MM.1S (cell line): ENCODE measurements at regions not wholly inside any gene's neighbourhood (a gene's known extent, or its start where the extent isn't known, plus 50 kb on each side); places are given as distances from the start of the nearest gene placed in this dataset.
"Not testable (repeated sequence)": the region's sequence is repeated elsewhere in the genome, so short reads cannot be mapped to it uniquely, and the experiment has no call there.

Experiments used
- DNase-seq: peaks from one replicate; pipeline ENCODE4 v3.0.0-alpha.2; 2015
- H2AFZ ChIP-seq: fragments of 300-600 bp; sonication (generic); 2 replicates; pipeline ENCODE4 v1.6.0; 2016; ENCODE audit warnings: antibody characterized with exemption, low read length
- H3F3A ChIP-seq: fragments of 300-600 bp; sonication (generic); 2 replicates; pipeline ENCODE4 v1.6.1; 2016; ENCODE audit warnings: mild to moderate bottlenecking, antibody characterized with exemption, low read length, moderate library complexity, mixed read lengths; ENCODE audit not compliant: insufficient read depth
- H3K27ac ChIP-seq: fragments of 300-600 bp; sonication (generic); 2 replicates; pipeline ENCODE4 v1.5.1; 2016; ENCODE audit warnings: mild to moderate bottlenecking, low read length
- H3K27me3 ChIP-seq: fragments of 300-600 bp; sonication (generic); replicated peaks from 2 replicates; pipeline ENCODE4 v1.6.0; 2016; ENCODE audit warnings: low read length; ENCODE audit not compliant: insufficient read depth
- H3K36me3 ChIP-seq: fragments of 300-600 bp; sonication (generic); replicated peaks from 2 replicates; pipeline ENCODE4 v1.6.1; 2016; ENCODE audit warnings: mild to moderate bottlenecking, low read length, mixed read lengths; ENCODE audit not compliant: insufficient read depth
- H3K4me1 ChIP-seq: fragments of 300-600 bp; sonication (generic); 2 replicates; pipeline ENCODE4 v1.6.1; 2016; ENCODE audit warnings: low read length, mixed read lengths
- H3K4me2 ChIP-seq: fragments of 300-600 bp; sonication (generic); 2 replicates; pipeline ENCODE4 v1.6.0; 2016; ENCODE audit warnings: low read depth, low read length
- H3K4me3 ChIP-seq: fragments of 300-600 bp; sonication (generic); 2 replicates; pipeline ENCODE4 v1.5.1; 2016; ENCODE audit warnings: low read length, mixed read lengths
- H3K79me2 ChIP-seq: fragments of 300-600 bp; sonication (generic); 2 replicates; pipeline ENCODE4 v1.6.1; 2016; ENCODE audit warnings: mixed run types, low read length, mixed read lengths
- H3K9ac ChIP-seq: fragments of 300-600 bp; sonication (generic); 2 replicates; pipeline ENCODE4 v1.6.1; 2016; ENCODE audit warnings: low read length, mixed read lengths
- H3K9me2 ChIP-seq: fragments of 300-600 bp; sonication (generic); replicated peaks from 2 replicates; pipeline ENCODE4 v1.6.1; 2016; ENCODE audit warnings: mild to moderate bottlenecking, low read length, mixed read lengths; ENCODE audit not compliant: insufficient read depth
- H3K9me3 ChIP-seq: fragments of 300-600 bp; sonication (generic); replicated peaks from 2 replicates; pipeline ENCODE4 v1.6.1; 2016; ENCODE audit warnings: mild to moderate bottlenecking, low read length, mixed read lengths; ENCODE audit not compliant: insufficient read depth
- H4K20me1 ChIP-seq: fragments of 300-600 bp; sonication (generic); 2 replicates; pipeline ENCODE4 v1.6.1; 2016; ENCODE audit warnings: mild to moderate bottlenecking, low read length, moderate library complexity, mixed read lengths; ENCODE audit not compliant: insufficient read depth
- CTCF ChIP-seq: fragments of 300-600 bp; sonication (generic); IDR thresholded peaks from 2 replicates; pipeline ENCODE4 v1.5.1; 2016; ENCODE audit warnings: antibody characterized with exemption, low read length, mixed read lengths
- EZH2 ChIP-seq: fragments of 300-600 bp; sonication (generic); optimal IDR thresholded peaks from 2 replicates; pipeline ENCODE3; 2017; ENCODE audit warnings: low read depth, mild to moderate bottlenecking, antibody characterized with exemption, low read length, mixed read lengths
- EZH2phosphoT487 ChIP-seq: fragments of 300-600 bp; sonication (generic); IDR thresholded peaks from 2 replicates; pipeline ENCODE4 v1.6.1; 2018; ENCODE audit warnings: antibody characterized with exemption, low read length

GRCh38 chr5:163869581-163869980 is 364.2 kb downstream of the MAT2B start:
- TF ChIP-seq EZH2phosphoT487 (no peak), EZH2 (no peak), CTCF (no peak)
- H4K20me1 ChIP-seq: no peaks in the 10 kb centered on the region
- H3K79me2 ChIP-seq: no peaks in the 10 kb centered on the region
- no peak overlapping the region for H3K4me3 ChIP-seq
- H3K9ac ChIP-seq: no peak overlapping the region
- H3F3A ChIP-seq: no peaks in the 10 kb centered on the region
- H3K4me1 ChIP-seq: no peaks in the 10 kb centered on the region
- H2AFZ ChIP-seq: no peak overlapping the region
- H3K27me3 ChIP-seq: no peaks in the 10 kb centered on the region
- H3K27ac ChIP-seq: no peak overlapping the region
- H3K4me2 ChIP-seq: no peak overlapping the region
- no peak for DNase-seq
- H3K36me3 ChIP-seq: no peaks in the 10 kb centered on the region
- no peaks in the 10 kb centered on the region for H3K9me3 ChIP-seq
- no peaks in the 10 kb centered on the region for H3K9me2 ChIP-seq

- H3K4me2 ChIP-seq: no peak overlapping the region
- no peaks in the 10 kb centered on the region for H3K27me3 ChIP-seq
- H4K20me1 ChIP-seq: no peaks in the 10 kb centered on the region
- H3F3A ChIP-seq: no peaks in the 10 kb centered on the region
- H3K27ac ChIP-seq: no peak overlapping the region
- H3K4me3 ChIP-seq: no peak overlapping the region
- H3K9ac ChIP-seq: no peak overlapping the region
- no peaks in the 10 kb centered on the region for H3K79me2 ChIP-seq
- TF ChIP-seq EZH2: no peak
- TF ChIP-seq EZH2phosphoT487: no peak
- TF ChIP-seq CTCF: no peak
- H3K36me3 ChIP-seq: no peaks in the 10 kb centered on the region
- DNase-seq: no peak
- H3K9me2 ChIP-seq: no peaks in the 10 kb centered on the region
- H3K4me1 ChIP-seq: no peaks in the 10 kb centered on the region
- no peaks in the 10 kb centered on the region for H3K9me3 ChIP-seq
- no peak overlapping the region for H2AFZ ChIP-seq
These were observed 365.0 kb downstream of the MAT2B start for GRCh38 chr5:163870441-163870840.

DNA sequence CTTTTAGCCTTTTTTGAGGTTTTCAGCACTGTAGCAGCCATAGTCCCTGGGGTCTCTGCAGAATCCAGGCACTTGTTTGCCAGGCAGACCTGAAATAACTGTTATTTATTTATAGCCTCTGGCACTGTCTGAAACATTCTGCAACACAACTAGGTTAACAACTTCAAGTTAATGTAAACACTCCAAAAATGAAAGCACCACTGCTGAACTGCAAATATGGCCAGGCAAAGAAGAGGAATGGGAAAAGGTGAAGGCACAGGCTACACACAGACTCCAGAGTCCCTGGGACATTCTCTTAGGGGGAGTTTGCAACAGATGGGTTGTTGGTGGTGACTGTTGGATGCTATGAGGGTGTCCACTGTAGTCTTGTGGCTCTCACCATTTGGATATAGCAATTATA is 369.0 kb downstream of the MAT2B start:
- Histone ChIP-seq H3K9me3 (no peaks in the 10 kb centered on the region), H3K4me3 (no peak overlapping the region), H3F3A (no peaks in the 10 kb centered on the region), H3K27me3 (no peaks in the 10 kb centered on the region), H3K9ac (no peak overlapping the region), H3K4me1 (no peaks in the 10 kb centered on the region), H4K20me1 (no peaks in the 10 kb centered on the region), H3K36me3 (no peaks in the 10 kb centered on the region), H3K27ac (no peak overlapping the region), H2AFZ (no peak overlapping the region), H3K79me2 (no peaks in the 10 kb centered on the region), H3K4me2 (no peak overlapping the region), H3K9me2 (no peaks in the 10 kb centered on the region)
- no peak for DNase-seq
- no peak for TF ChIP-seq EZH2phosphoT487
- no peak for TF ChIP-seq EZH2
- no peak for TF ChIP-seq CTCF

- H3K27me3 ChIP-seq, DNase-seq, H3F3A ChIP-seq, H3K4me2 ChIP-seq, H2AFZ ChIP-seq, H3K79me2 ChIP-seq, H3K9me3 ChIP-seq, H3K9ac ChIP-seq, H4K20me1 ChIP-seq, H3K27ac ChIP-seq, H3K9me2 ChIP-seq, H3K4me1 ChIP-seq, H3K4me3 ChIP-seq, H3K36me3 ChIP-seq: not testable (repeated sequence)
These were observed 369.5 kb downstream of the MAT2B start for GRCh38 chr5:163874912-163875311.
